GM18498 (cell line): ENCODE measurements at regions not wholly inside any gene's neighbourhood (a gene's known extent, or its start where the extent isn't known, plus 50 kb on each side); places are given as distances from the start of the nearest gene placed in this dataset.
"Not testable (repeated sequence)": the region's sequence is repeated elsewhere in the genome, so short reads cannot be mapped to it uniquely, and the experiment has no call there.

Experiments used
- ATAC-seq: cut with Tn5 transposase; IDR thresholded peaks from one replicate; pipeline ENCODE4 v1.9.1; 2021; ENCODE audit warnings: mild to moderate bottlenecking, moderate library complexity; ENCODE audit not compliant: unreplicated experiment

- ATAC-seq: no peak
These were observed 125.7 kb upstream of the NKX1-1 start for GRCh38 chr4:1531683-1532548.

- ATAC-seq: no peak
These were observed 124.1 kb upstream of the NKX1-1 start for GRCh38 chr4:1530356-1530755.

- ATAC-seq: no peak
These were observed 118.5 kb upstream of the NKX1-1 start for GRCh38 chr4:1524761-1525160.

GRCh38 chr4:1523907-1524636, 117.8 kb upstream of the NKX1-1 start:
- no peak for ATAC-seq

GRCh38 chr4:1523506-1523905, 117.3 kb upstream of the NKX1-1 start:
- ATAC-seq: no peak

- ATAC-seq: no peak
These were observed 116.8 kb upstream of the NKX1-1 start for GRCh38 chr4:1523033-1523432.

GRCh38 chr4:1522606-1523005, 116.4 kb upstream of the NKX1-1 start:
- no peak for ATAC-seq

GRCh38 chr4:1521821-1522361, 115.6 kb upstream of the NKX1-1 start:
- ATAC-seq: no peak

GRCh38 chr4:1520795-1521576, 114.7 kb upstream of the NKX1-1 start:
- not testable (repeated sequence) for ATAC-seq

GRCh38 chr4:1519787-1520661, 113.8 kb upstream of the NKX1-1 start:
- no peak for ATAC-seq

GRCh38 chr4:1518997-1519700, 112.9 kb upstream of the NKX1-1 start:
- no peak for ATAC-seq

GRCh38 chr4:1517592-1518411, 111.6 kb upstream of the NKX1-1 start:
- ATAC-seq: no peak

GRCh38 chr4:1516881-1517480, 110.7 kb upstream of the NKX1-1 start:
- no peak for ATAC-seq

- ATAC-seq: no peak
These were observed 110.0 kb upstream of the NKX1-1 start for GRCh38 chr4:1516261-1516660.

- ATAC-seq: no peak
These were observed 109.5 kb upstream of the NKX1-1 start for GRCh38 chr4:1515763-1516162.

- no peak for ATAC-seq
These were observed 108.9 kb upstream of the NKX1-1 start for GRCh38 chr4:1515156-1515555.

- no peak for ATAC-seq
These were observed 108.4 kb upstream of the NKX1-1 start for GRCh38 chr4:1514612-1515011.

GRCh38 chr4:1513936-1514483, 107.8 kb upstream of the NKX1-1 start:
- ATAC-seq: no peak
